ENCODE measurements at regions not wholly inside any gene's neighbourhood (a gene's known extent, or its start where the extent isn't known, plus 50 kb on each side); places are given as distances from the start of the nearest gene placed in this dataset.

GRCh38 chr2:129877795-129878775 lies 101.4 kb upstream of the RAB6C start:
- DNase-seq (ENCODE audit: low read depth), result peak; percentile 6

DNA sequence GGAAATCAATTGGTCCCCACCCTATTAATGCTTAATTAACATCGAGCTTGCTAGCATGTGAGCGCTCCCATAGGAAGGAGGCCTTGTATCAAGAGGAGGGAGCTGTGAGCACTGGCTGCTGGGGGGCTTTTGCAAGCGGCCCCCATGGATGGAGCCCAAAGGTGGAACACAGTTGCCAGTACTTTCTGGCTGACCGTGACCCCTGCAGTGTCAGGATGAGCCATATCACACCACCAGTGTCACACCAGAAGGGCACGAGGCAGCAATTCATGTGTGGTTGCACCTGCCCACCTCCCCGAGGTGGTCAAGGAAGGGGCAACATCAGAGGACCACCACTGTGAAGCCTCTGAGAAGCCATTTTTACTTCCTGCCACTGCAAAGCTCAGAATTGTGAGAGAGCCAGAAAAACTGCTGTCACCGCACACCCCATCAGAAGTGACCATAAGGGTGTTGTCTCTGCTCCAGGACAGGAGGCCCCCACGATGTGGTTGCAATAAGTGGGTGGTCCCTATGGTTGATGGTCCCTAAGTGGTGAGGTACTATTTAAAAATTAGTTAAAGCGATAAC lies 99.8 kb upstream of the RAB6C start:
- DNase-seq (ENCODE audit: low read depth), result no peak

DNA sequence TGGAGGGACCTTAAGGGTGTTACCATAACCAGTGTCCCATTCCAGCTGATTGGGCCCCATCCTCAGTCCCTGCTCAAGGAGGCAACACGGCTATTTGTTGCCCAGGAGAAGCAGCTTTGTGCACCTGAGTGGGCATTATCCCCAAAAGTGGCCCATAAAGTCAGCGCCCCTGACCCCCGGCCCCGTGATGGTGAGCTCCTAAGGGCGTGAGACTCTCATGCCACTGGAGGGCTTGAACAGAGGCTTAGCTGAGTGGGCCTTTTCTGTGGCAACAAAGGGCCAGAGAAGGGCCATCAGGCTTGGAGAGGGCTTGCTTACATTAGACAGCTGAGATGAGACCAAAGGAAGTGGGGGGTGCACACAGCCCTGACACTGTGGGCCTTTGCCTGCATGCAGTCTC lies 99.2 kb upstream of the RAB6C start:
- no peak for DNase-seq (ENCODE audit: low read depth)

- no peak for DNase-seq (ENCODE audit: low read depth)
Measured at GRCh38 chr2:129880971-129881370, 98.5 kb upstream of the RAB6C start.

- DNase-seq (ENCODE audit: low read depth), result no peak
Measured at GRCh38 chr2:129881786-129882396, 97.6 kb upstream of the RAB6C start.

DNA sequence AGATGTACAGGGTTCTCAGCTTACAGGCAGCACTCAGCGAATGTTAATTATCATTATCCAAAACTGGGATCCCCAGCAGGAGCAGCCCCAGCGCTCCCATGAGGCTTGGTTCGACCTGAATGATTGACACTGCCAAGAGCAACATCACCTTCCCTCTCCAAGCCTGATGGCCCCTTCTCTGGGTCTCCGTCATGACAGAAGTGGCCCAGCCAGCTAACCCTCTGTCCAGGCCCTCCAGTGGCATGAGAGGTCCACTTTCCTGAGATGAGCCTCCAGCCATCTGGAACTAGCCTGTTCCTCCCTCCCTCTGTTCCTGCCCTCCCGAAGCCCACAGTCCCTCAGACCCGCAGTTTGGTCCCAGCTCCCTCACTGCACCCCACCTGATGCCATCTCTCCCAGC lies 97.0 kb upstream of the RAB6C start:
- DNase-seq (ENCODE audit: low read depth), result no peak

- no peak for DNase-seq (ENCODE audit: low read depth)
Measured at GRCh38 chr2:129883121-129883520, 96.3 kb upstream of the RAB6C start.

DNA sequence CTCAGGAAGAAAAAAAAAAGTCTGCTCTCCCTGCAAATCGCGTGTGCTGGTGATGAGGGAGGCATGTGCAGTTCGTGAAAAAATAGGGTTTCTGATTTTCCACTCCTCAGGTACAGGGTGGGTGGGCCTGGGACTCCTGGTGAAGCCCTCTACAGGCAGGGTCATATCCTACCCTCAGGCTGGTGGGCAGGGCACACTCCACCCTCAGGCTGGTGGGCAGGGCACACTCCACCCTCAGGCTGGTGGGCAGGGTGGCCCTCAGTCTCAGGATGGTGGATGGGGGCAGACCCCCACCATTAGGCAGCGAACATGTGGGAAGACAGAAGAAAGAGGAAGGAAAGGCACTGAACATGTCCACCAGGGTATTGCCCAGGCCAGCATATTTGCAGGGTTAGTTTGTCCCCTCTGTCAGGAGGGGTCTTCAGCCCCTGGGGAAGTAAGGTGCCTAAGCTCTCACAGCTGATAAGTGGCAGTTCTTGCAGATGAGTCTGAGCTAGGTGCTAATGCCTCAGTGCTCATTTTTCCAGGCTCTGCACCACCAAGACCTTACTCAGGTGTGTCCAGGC lies 95.2 kb upstream of the RAB6C start:
- no peak for DNase-seq (ENCODE audit: low read depth)

GRCh38 chr2:129885735-129886134 lies 93.7 kb upstream of the RAB6C start:
- DNase-seq (ENCODE audit: low read depth), result no peak

- no peak for DNase-seq (ENCODE audit: low read depth)
Measured at GRCh38 chr2:129887688-129888266, 91.7 kb upstream of the RAB6C start.

DNA sequence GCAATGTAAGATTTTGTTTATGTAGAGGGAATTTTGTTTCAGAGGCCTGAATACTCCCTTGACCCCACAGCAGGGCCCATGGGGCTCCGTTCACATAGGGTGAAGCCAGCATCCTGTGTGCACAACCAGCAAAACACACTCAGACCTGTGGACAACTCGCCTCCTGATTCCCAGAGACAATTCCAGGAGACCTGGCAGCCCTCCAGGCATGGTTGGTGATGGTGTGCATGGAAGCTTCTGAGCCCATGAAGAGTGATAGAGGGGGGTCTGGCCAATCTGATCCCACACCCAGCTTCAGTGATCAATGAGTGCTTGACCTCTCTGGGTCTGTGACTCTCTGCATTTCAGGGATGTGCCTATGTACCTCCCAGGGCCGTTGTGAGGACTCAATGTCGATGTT lies 91.0 kb upstream of the RAB6C start:
- DNase-seq (ENCODE audit: low read depth), result no peak

GRCh38 chr2:129888896-129889295 lies 90.6 kb upstream of the RAB6C start:
- DNase-seq (ENCODE audit: low read depth), result peak; percentile 32

- no peak for DNase-seq (ENCODE audit: low read depth)
Measured at GRCh38 chr2:129891341-129892320, 87.8 kb upstream of the RAB6C start.

DNA sequence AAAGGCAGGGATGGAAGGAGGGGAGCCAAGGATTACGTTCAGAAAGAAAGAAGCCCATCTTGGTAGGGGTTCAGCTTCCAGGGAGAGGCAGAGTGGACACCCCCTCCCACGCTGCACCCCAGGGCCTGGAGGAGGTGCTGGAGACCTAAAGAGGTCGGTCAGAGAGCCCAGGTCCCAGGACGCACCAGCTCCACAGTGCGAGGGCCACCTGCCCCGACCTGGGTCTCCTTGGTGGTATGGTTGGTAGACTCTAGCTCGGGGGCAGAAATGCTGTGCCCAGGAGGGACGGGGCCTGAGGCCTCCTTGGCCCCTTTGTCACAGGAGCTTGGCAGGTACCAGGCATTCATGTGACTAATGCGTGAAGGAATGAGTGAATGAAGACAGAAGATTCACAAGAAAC lies 87.1 kb upstream of the RAB6C start:
- no peak for DNase-seq (ENCODE audit: low read depth)

DNA sequence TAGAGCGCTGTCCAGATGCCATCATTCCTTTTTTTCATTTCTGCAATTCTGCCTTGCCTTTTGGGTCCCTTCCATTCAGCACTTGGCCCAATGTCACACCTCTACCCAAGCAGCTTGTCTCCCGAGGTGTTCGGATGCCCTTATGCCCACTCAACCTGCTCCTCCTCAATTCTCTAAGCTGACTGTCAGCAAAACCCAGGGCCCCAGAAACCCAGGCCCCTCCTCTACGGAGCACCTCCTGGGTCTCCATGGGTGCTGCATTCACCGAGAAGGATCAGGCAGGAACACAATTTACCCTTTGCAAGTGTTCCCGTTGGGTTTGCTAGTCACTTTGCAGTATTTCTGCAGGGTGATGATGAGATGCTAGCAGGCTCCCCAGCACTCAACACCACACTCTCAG lies 86.7 kb upstream of the RAB6C start:
- DNase-seq (ENCODE audit: low read depth), result no peak

- no peak for DNase-seq (ENCODE audit: low read depth)
Measured at GRCh38 chr2:129893244-129893643, 86.2 kb upstream of the RAB6C start.

DNA sequence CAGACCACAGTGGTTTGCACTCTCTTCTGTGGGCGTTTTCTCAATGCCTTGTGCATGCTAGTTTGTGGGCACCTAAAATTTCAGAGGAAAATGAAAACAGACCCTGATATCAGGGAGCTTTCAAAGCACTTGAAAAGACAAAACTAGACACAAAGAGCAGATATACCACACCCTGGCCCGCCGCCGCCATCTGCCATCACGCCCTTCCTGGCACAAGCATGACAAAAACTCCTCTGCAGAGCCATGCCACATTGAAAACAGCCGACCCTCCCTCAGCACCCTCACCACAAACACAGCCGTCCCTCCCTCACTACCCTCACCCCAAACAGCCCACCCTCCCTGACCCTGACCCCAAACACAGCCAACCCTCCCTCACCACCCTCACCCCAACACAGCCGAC lies 84.8 kb upstream of the RAB6C start:
- DNase-seq (ENCODE audit: low read depth), result no peak

DNA sequence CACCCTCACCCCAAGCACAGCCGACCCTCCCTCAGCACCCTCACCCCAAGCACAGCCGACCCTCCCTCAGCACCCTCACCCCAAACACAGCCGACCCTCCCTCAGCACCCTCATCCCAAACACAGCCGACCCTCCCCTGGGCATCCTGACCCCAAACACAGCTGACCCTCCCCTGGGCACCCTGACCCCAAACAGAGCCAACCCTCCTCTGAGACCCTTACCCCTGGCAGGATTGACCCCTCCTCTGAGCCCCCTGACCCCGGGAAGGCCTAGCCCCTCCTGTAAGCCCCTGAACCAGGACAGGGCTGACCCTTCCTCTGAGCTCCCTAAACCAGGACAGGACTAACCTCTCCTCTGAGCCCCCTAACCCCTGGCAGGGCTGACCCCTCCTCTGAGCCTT lies 84.4 kb upstream of the RAB6C start:
- DNase-seq (ENCODE audit: low read depth), result no peak

- no peak for DNase-seq (ENCODE audit: low read depth)
Measured at GRCh38 chr2:129895526-129896082, 83.9 kb upstream of the RAB6C start.

- no peak for DNase-seq (ENCODE audit: low read depth)
Measured at GRCh38 chr2:129896226-129897100, 83.0 kb upstream of the RAB6C start.

All from GM04504 (cell line).